Lung (tissue), 11 donors: ENCODE measurements at regions not wholly inside any gene's neighbourhood (a gene's known extent, or its start where the extent isn't known, plus 50 kb on each side); places are given as distances from the start of the nearest gene placed in this dataset.

Source experiments
- ATAC-seq: fragments of 200-7000 bp; cut with Tn5 transposase; one replicate; pipeline ENCODE4 v1.9.1; 2020; ENCODE audit warnings: moderate number of reproducible peaks; ENCODE audit not compliant: insufficient read depth, low FRiP score
- DNase-seq, 3 donors: peaks; one replicate each; pipeline ENCODE4 v3.0.0-alpha.2; 2013 to 2017
- H3K27ac ChIP-seq, 2 donors: one replicate each; pipeline ENCODE4 v1.5.1; 2013; ENCODE audit warnings: mild to moderate bottlenecking in 2 of 2, moderate library complexity in 2 of 2, control low read depth in 1 of 2, inconsistent platforms in 1 of 2, low read depth in 1 of 2, low read length in 1 of 2
- H3K27me3 ChIP-seq, 3 donors: one replicate each; pipeline ENCODE4 v1.5.1; 2013; ENCODE audit warnings: low read length in 2 of 3; ENCODE audit not compliant: control insufficient read depth in 3 of 3, insufficient read depth in 3 of 3
- H3K36me3 ChIP-seq, 4 donors: one replicate each; pipeline ENCODE4 v1.5.1; 2013; ENCODE audit warnings: low read length in 4 of 4, mild to moderate bottlenecking in 1 of 4, moderate library complexity in 1 of 4; ENCODE audit not compliant: control insufficient read depth in 4 of 4, insufficient read depth in 4 of 4
- H3K4me1 ChIP-seq, 5 donors: one replicate each; pipeline ENCODE4 v1.5.1; 2013; ENCODE audit warnings: low read length in 5 of 5, mild to moderate bottlenecking in 2 of 5, moderate library complexity in 1 of 5; ENCODE audit not compliant: control insufficient read depth in 5 of 5, insufficient read depth in 5 of 5
- H3K4me3 ChIP-seq: one replicate; pipeline ENCODE4 v1.5.1; 2013; ENCODE audit warnings: mild to moderate bottlenecking, control low read depth, moderate library complexity
- H3K9ac ChIP-seq, 2 donors: one replicate each; pipeline ENCODE4 v1.5.1; 2013; ENCODE audit warnings: low read length in 2 of 2, control low read depth in 1 of 2; ENCODE audit not compliant: insufficient read depth in 1 of 2
- H3K9me3 ChIP-seq, 4 donors: one replicate each; pipeline ENCODE4 v1.5.1; 2013; ENCODE audit warnings: low read length in 3 of 4, mild to moderate bottlenecking in 1 of 4, moderate library complexity in 1 of 4; ENCODE audit not compliant: control insufficient read depth in 4 of 4, insufficient read depth in 3 of 4
- CTCF ChIP-seq: IDR thresholded peaks from 2 replicates; pipeline ENCODE4 v1.5.1; 2012; ENCODE audit warnings: mild to moderate bottlenecking; ENCODE audit errors: control extremely low read depth, extremely low read depth
- WGBS, 2 donors: extraction: QIAGEN DNeasy Blood & Tissue Kit; methylation state at CpG; one replicate each; pipeline ENCODE4 v1.1.7; 2013; 5-methylcytosine and 5-hydroxymethylcytosine counted together
- donor health status: control.
- donor health status: control.
- donor health status: Bipolar disorder and iron deficiency.
- donor health status: healthy.
- donor health status: DM: yes; HTN: yes; CAD: no.

- no peaks in the 10 kb centered on the region for H3K27me3 ChIP-seq
- no peak overlapping the region for H3K27ac ChIP-seq
- no peak for DNase-seq
- ATAC-seq: no peak
- WGBS, 2 donors: 93 to 95% methylated on average over 2 of the region's 2 CpGs
- no peaks in the 10 kb centered on the region for H3K36me3 ChIP-seq
- TF ChIP-seq CTCF: no peak
- no peaks in the 10 kb centered on the region for H3K4me1 ChIP-seq
- H3K4me3 ChIP-seq: no peak overlapping the region
- no peaks in the 10 kb centered on the region for H3K9me3 ChIP-seq
- H3K9ac ChIP-seq: no peak overlapping the region
These were observed 220.0 kb downstream of the FAM43A start for GRCh38 chr3:194905696-194906095.

GRCh38 chr3:194906229-194906629, 220.5 kb downstream of the FAM43A start:
- H3K36me3 ChIP-seq: no peaks in the 10 kb centered on the region
- TF ChIP-seq CTCF: no peak
- H3K4me1 ChIP-seq: no peaks in the 10 kb centered on the region
- no peak overlapping the region for H3K27ac ChIP-seq
- H3K27me3 ChIP-seq: no peaks in the 10 kb centered on the region
- DNase-seq: no peak
- no peak overlapping the region for H3K4me3 ChIP-seq
- ATAC-seq: no peak
- no peaks in the 10 kb centered on the region for H3K9me3 ChIP-seq
- no peak overlapping the region for H3K9ac ChIP-seq
- WGBS, 2 donors: 51 to 78% methylated on average over 4 of the region's 4 CpGs

GRCh38 chr3:194906970-194907629, 221.4 kb downstream of the FAM43A start:
- 68 to 95% methylated on average over 11 of the region's 11 CpGs for WGBS, 2 donors
- no peak overlapping the region for H3K9ac ChIP-seq
- no peaks in the 10 kb centered on the region for H3K27me3 ChIP-seq
- no peaks in the 10 kb centered on the region for H3K9me3 ChIP-seq
- ATAC-seq (no peak), DNase-seq (no peak)
- TF ChIP-seq CTCF: no peak
- no peaks in the 10 kb centered on the region for H3K36me3 ChIP-seq
- H3K4me1 ChIP-seq: no peaks in the 10 kb centered on the region
- H3K4me3 ChIP-seq: no peak overlapping the region
- no peak overlapping the region for H3K27ac ChIP-seq

- no peak for ATAC-seq
- no peak for TF ChIP-seq CTCF
- H3K9ac ChIP-seq: no peak overlapping the region
- WGBS, 2 donors: 53 to 88% methylated on average over 5 of the region's 5 CpGs
- no peaks in the 10 kb centered on the region for H3K27me3 ChIP-seq
- H3K9me3 ChIP-seq: no peaks in the 10 kb centered on the region
- H3K4me1 ChIP-seq: no peaks in the 10 kb centered on the region
- H3K36me3 ChIP-seq: no peaks in the 10 kb centered on the region
- no peak overlapping the region for H3K4me3 ChIP-seq
- no peak overlapping the region for H3K27ac ChIP-seq
- no peak for DNase-seq
These were observed 222.1 kb downstream of the FAM43A start for GRCh38 chr3:194907811-194908210.
